GM18498 (cell line): ENCODE measurements at regions not wholly inside any gene's neighbourhood (a gene's known extent, or its start where the extent isn't known, plus 50 kb on each side); places are given as distances from the start of the nearest gene placed in this dataset.
"Not testable (repeated sequence)": the region's sequence is repeated elsewhere in the genome, so short reads cannot be mapped to it uniquely, and the experiment has no call there.

Source experiments
- ATAC-seq: cut with Tn5 transposase; IDR thresholded peaks from one replicate; pipeline ENCODE4 v1.9.1; 2021; ENCODE audit warnings: mild to moderate bottlenecking, moderate library complexity; ENCODE audit not compliant: unreplicated experiment

DNA sequence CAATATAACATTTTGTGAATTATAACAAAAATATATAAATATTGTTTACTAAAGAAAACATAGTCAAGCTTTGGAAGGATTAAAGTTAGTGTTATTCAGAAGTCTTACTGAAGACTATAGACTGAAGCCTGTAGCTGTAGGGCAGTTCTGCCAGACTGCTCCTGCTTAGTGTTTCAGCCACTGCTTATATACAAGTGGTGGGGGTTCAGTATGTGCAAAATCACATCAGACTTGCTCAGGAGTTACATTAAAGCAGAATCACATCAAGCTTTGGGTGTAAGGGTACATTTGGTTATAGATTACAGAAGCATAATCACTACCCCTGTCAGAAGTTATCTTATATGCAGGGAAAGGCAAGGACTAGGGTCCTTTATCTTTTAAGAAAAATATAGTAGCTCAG lies 653.8 kb downstream of the ANKRD7 start:
- no peak for ATAC-seq

DNA sequence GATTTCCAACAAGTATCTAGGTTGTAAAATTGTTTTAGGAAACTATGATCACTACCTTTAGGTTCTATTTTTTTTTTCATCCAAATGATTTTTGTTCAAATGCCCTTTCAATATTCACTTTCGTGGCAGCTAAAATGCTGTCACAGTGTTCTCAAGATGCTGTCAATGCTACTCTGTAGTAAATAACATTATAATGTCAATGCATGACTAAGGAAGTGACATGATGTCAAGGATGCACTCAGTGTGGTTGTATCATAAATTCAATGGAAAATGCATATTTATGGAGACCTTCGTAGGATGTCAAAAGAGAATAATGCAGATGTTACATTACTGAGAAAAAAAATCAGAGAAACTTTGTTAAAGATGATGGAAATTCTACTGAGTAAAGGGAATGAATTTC lies 673.8 kb downstream of the ANKRD7 start:
- ATAC-seq = no peak

DNA sequence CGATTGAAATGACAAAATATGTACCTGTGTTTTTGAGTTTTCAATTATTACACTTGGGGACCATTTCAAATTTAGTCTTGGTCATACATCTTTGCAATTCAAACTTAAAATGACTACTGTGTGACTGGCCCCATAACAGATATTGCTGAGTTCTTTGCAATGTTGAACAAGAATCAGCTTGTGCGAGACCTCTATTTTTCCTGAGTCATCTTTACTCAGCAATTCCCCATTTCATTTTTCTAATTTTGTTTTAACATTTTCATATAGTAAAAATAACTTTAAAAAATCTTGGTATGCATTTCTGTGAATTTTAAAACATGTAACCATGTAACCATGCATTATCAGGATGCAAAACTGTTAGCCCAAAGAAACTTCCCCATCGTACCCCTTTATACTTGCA lies 678.1 kb downstream of the ANKRD7 start:
- ATAC-seq = no peak

DNA sequence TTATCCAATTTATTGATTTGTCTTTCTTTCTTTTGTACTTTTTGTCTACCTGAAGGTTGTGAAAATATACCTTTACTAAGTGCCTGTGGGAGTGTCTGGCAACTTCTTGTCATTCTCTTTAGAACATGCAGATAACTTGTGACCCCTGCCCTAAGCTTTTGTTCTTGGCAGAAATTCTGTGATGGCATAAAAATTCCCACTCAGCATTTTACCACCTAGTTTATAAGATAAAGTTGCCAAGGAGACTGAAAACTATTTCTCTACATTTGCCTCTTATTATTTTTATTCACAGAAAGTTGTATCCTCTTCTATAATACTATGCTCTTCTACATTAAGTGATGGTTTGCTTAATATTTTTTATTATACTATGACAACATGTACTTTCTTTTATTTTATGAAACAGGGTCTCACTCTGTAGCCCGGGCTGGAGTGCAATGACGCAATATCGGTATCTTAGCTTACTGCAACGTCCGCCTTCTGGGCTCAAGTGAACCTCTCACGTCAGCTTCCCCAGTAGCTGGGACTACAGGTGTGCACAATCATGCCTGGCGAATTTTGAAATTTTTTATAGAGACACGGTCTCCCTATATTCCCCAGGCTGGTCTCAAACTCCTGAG lies 683.5 kb downstream of the ANKRD7 start:
- ATAC-seq = no peak

DNA sequence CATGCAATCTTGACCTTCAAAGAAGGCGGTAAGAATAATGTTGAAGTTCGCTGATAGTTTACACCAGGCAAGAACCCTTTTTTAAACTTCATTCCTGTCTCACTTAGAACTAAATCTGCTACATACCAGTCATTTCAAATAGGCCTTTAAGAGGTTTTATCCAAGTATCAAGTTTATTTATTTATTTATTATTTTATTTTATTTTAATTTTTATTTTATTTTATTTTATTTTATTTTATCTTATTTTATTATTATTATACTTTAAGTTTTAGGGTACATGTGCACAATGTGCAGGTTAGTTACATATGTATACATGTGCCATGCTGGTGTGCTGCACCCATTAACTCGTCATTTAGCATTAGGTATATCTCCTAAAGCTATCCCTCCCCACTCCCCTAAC lies 691.6 kb downstream of the ANKRD7 start:
- not testable (repeated sequence) for ATAC-seq

DNA sequence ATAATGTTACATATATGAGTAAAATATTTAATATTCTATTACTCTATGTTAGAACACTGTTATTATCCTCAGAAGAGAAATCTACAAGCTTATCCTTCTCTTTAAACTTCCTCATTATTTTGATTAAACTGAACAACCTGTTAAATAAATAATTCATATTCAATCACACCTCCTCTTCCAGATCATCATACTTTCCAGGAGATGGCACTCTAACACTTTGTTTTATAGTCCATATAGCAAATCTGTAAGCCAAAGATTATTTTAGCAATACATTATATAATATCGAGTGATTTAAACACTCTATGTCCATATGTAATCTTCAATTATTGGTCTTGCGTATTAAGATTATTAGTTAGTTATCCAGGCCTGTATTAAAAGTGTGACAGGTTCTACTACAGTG lies 694.1 kb downstream of the ANKRD7 start:
- no peak for ATAC-seq

DNA sequence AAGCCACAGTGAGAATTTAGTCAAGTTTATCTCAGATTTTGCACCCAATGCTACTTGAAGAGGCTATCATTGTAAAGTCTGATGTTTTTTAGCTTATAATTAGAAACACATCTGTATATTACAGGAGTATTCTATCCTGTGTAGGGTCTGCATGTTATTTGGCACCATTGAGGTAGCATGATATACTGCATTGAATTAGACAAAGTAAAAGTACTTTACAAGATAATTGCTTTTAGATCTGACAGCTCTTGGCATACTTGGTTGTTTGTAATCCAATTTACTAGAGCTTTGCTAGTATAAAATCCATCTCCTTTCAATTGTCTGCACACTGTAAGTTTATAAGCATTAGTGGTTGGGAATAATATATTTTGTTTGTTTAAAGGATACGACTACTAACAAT lies 714.3 kb downstream of the ANKRD7 start:
- no peak for ATAC-seq

DNA sequence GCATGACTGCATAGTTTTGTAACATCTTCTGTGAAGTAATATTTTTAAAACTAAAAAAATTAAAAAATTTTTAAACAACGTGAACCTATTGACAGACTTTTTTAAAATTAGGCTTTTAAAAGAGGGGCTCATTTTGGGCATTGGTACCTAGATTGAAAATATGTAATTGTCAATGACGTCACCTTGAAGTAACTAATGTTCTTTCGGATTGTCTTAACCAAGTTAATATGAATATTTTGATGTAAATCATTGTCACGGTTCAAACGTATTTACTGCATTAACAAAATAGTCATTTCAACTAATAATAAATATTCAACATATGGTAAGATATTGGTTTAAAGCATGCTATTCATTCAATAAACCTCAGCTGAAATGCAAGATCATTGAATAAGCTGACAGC lies 719.8 kb downstream of the ANKRD7 start:
- no peak for ATAC-seq

DNA sequence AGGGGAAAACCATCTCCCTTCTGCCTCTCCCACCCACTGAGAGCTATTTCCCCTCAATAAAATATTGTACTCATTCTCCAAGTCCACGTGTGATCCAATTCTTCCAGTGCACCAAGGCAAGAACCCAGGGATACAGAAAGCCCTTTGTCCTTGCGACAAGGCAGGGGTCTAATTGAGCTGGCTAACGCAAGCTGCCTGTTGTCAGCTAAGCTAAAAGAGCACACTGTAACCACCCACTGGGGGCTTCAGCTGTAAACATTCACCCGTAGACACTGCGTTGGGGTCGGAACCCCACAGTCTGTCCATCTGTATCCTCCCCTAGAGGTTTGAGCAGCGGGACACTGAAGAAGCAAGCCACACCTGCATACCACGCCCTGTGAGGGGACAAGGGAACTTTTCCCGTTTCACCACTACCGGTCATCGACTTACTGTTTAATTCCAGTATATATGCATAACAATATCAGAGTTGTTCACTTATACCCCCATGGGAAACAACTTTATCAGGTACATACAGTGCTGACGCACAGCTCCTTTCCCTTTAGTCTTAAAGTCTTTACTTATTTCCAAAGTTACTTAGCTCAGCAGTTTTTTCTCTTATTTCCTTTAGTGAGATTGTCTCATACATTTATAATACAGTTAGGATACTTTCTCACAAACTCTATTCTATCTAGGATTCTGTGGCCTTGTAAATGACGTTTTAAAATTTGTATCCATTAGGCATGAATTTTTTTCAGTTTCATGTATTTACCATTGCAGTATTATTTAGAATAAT lies 721.6 kb downstream of the ANKRD7 start:
- ATAC-seq = no peak

DNA sequence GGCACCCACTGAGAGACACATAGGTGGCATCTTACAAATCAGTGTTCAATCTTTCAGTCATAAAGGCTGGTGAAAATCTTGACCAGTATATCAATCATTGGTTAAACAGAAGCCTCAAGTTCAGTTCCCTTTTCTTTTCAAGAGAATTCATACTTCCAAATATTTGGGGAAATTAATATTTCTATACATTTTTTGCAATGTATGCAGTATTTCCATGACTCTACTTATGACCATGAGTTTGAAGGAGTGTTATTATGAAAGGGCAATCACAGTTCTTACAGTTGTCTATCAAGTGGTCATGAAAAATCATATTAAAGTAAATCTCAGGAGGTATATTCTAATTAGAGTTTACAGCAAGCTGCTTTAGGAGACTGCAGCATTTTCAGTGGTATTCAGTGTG lies 724.0 kb downstream of the ANKRD7 start:
- ATAC-seq = no peak

DNA sequence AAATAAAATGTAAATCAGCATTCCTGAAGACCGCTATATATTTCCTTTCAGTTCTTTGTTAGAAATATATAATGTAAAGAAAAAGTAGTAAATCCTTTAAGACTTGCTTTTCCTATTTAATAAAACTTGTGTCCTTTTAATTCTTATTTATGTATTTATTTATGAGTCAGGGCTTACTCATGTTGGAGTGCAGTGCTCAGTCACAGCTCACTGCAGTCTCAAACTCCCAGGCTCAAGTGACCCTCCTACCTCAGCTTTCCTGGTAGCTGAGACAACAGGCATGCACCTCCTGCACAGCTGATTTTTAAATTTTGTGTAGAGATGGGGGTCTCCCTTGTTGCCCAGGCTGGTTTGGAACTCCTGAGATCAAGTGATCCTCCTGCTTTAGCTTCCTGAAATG lies 724.5 kb downstream of the ANKRD7 start:
- no peak for ATAC-seq

DNA sequence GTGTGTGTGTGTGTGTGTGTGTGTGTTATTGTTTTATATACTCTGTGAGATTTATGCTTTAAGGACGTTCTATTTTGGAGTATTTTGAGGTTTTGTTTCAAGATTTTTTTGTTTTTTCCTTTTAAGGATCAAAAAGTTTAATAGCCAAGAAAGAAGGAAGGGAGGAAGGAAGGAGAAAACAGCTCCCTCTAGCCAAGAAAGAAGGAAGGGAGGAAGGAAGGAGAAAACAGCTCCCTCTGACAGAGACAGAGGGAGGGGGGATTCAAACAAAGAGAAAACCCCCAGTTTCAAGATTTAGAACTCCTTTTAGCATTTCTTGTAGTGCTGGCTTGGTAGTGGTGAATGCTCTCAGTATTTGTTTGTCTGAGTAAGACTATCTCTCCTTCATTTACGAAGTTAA lies 731.8 kb downstream of the ANKRD7 start:
- ATAC-seq = not testable (repeated sequence)

DNA sequence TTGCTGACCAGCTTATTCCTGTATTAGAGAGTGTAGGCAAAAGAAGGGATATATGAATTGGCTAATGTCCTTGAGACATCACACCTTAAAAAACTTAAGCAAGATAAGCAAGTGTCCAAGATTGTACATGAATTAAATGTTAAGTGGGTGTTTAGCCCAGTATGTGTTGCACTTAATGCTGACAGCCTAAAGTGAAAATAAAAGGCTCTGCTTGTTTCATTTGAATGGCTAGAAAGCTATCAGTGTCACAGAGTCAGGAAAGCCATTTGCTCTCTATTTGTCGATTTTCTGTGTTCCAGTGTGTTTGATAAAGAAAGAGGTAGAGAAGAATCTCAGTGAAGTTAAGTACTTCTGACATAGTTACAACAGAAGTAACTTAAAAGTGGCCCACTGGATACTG lies 744.9 kb downstream of the ANKRD7 start:
- no peak for ATAC-seq

DNA sequence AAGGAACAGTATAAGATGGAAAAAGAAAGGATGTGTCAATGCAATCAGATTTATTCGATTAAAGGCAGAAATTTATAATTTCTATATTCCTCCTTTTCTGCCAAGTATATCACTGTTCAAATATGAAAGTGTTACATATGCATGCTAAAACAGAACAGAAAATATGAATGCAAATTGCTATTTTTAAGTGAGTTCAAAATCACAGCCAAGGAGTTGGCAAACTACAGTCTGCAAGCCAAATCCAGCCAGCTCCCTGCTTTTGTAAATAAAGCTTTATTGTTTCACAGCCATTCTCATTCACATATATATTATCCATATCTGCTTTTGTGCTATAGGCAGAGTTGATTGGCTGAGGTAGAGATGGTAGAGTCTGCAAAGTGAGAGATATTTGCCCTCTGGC lies 747.2 kb downstream of the ANKRD7 start:
- no peak for ATAC-seq

DNA sequence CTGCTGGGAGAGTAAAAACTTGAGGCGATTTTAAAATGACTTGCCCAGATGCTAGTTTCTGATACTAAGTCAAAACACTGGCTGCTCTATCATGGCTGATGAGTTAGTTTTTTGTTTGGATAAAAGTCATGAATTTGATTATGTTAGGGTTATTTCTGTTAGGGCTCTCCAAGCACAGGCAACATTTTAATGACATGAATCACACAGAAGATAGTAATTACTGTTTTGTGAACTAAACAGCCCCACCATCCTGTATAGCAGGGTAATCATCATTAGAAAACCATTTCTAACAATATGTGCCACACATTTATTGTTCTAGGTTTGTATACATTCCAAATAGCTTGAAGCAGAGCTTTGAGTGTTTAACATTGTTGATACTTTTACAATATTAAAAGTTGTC lies 750.3 kb downstream of the ANKRD7 start:
- no peak for ATAC-seq

DNA sequence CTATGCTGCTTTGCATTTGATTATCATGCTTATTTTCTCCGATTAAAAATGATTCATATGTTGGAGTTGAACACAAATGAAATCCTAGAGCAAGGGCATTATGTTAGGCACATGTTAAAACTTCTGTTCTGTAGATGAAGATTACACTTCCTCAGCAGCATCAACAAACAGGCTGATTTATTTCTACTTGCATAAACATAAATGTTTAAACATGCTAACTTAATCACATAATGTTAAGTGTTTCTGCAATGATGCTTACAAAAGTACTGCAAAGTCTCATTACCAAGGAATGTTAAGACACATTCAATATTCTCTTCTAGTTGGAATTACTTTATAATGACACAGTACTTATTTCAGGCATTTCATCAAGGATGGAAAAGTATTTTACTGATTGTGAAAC lies 770.8 kb downstream of the ANKRD7 start:
- no peak for ATAC-seq

DNA sequence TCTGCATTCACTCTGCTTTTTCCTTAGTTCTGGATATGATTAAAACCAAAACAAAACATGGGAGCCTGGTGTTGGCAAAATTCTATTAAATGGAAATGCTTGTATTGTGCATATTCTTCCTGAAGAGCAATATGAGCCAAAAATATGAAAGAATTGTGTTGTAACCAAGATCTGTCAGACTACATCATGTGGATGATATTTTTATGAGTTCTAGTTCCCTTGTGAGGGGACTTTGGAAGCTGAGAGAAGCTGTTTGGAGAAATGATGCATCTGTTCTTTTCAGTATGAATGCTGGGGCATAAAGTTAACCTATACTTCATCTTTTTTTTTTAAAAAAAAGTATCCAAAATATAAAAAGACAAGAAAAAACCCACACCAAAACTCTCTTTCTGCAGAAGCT lies 782.7 kb downstream of the ANKRD7 start:
- no peak for ATAC-seq

DNA sequence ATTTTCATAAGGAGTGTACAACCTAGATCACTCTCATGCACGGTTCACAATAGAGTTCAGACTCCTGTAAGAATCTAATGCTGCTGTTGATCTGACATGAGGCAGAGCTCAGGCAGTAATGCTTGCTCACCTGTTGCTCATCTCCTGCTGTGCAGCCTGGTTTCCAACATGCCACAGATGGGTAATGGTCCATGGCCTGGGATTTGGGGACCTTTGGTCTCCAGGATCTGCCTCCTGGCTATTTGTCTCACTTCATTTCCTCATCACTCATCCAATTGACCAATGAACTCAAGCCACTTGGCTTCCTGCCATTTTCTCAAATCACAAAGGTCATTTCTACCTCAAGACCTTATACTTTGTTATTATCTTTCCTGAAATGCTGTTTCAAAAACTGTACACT lies 786.1 kb downstream of the ANKRD7 start:
- ATAC-seq = no peak

DNA sequence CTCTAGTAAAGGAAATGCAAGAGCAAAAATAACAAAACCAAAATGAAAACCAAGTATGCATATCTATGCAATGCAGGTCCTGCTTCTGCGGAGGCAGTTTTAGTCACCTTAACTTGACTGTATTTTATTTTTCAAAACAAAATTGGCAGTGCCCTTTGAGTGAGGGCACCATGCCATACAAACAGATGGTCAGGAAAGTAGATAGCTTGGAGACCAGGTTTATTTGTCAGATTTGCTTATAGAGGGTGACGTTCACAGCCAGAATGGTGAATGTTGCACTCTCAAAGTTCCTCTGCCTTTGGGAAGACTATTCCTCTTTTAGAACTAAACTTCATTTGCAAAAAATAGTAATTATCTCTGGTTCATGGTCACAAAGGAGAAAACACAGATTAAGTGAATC lies 801.9 kb downstream of the ANKRD7 start:
- no peak for ATAC-seq

DNA sequence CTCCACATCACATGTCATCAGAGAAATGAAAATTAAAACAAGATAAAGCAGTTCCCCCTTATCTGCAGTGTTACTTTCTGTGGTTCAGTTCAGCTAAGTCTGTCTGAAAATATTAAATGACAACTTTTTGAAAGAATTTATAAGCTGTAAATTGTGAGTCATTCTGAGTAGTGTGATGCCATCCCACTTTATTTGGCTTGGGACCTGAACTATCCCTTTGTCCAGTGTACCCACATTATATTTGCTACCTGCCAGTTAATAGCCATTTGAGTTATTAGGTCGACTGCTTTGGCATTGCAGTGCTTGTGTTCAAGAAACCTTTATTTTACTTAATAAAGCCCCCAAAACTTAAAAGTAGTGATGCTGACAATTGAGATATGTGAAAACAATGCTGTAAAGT lies 804.2 kb downstream of the ANKRD7 start:
- ATAC-seq = no peak

DNA sequence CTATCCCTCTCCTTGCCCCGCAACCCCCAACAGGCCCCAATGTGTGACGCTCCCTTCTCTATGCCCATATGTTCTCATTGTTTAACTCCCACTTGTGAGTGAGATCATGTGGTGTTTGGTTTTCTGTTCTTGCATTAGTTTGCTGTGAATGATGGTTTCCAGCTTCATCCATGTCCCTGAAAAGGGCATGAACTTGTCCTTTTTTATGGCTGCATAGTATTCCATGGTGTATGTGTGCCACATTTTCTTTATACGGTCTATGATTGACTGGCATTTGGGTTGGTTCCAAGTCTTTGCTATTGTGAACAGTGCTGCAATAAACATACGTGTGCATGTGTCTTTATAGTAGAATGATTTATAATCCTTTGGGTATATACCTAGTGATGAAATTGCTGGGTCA lies 807.6 kb downstream of the ANKRD7 start:
- not testable (repeated sequence) for ATAC-seq

DNA sequence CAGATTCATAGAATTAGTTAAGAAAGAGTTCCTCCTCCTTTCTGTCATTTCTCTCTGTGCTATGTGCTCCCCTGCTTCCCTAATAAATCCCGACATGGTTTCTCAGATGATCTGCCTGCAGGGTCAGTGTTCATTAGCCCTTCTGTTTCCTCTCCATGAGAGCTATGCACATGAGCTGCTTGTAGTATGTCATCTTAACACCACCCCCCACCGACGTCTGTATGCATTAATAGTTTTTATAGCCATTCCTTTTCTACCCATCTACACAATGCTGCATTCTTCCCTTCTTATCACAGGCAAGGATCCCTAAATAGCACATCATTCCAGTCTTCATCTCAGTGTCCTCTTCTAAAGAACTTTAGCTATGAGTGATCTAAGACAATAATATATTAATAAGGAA lies 809.1 kb downstream of the ANKRD7 start:
- no peak for ATAC-seq

DNA sequence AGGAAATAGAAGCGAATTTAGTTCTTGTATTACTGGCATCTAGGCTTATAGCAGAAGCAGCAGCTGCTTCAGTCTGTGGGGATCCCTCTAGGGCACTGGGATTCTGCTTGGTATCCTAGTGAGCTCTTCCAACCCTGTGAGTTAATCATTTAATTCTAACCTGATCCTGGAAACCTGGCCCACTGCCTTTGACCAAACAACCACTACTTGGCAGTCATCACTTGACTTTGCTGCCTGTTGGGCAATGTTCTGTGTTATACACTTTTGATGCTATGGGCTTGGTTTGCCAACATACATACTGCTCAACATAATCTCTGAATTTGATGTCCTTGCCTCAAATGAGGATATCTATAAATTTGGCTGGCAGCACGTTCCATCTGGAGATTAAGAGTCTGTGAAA lies 813.4 kb downstream of the ANKRD7 start:
- no peak for ATAC-seq
